GDM1 (cell line): ENCODE measurements at regions not wholly inside any gene's neighbourhood (a gene's known extent, or its start where the extent isn't known, plus 50 kb on each side); places are given as distances from the start of the nearest gene placed in this dataset.
A peak's percentile ranks its signal among the peaks of the same experiment; 100 is the strongest.
"Not testable (repeated sequence)": the region's sequence is repeated elsewhere in the genome, so short reads cannot be mapped to it uniquely, and the experiment has no call there.

Experiments used
- DNase-seq: peaks from one replicate; lab custom pipeline; 2025; lab: John Stamatoyannopoulos, UW

- DNase-seq = no peak
Measured at GRCh38 chr4:77220828-77221613, 64.0 kb downstream of the CCNG2 start.

- DNase-seq = no peak
Measured at GRCh38 chr4:77225022-77225421, 68.0 kb downstream of the CCNG2 start.

- DNase-seq = no peak
Measured at GRCh38 chr4:77226939-77227705, 70.1 kb downstream of the CCNG2 start.

GRCh38 chr4:77229433-77229832 lies 72.4 kb downstream of the CCNG2 start:
- no peak for DNase-seq

- no peak for DNase-seq
Measured at GRCh38 chr4:77232653-77233052, 75.6 kb downstream of the CCNG2 start.

- DNase-seq = no peak
Measured at GRCh38 chr4:77235289-77235854, 78.4 kb downstream of the CCNG2 start.

GRCh38 chr4:77236806-77237205 lies 79.8 kb downstream of the CCNG2 start:
- DNase-seq = no peak

GRCh38 chr4:77240469-77241066 lies 83.6 kb downstream of the CCNG2 start:
- peak; percentile 56 for DNase-seq

GRCh38 chr4:77248805-77249204 lies 91.8 kb downstream of the CCNG2 start:
- DNase-seq = no peak

- DNase-seq = no peak
Measured at GRCh38 chr4:77251751-77252150, 94.7 kb downstream of the CCNG2 start.

- no peak for DNase-seq
Measured at GRCh38 chr4:77263247-77263646, 106.2 kb downstream of the CCNG2 start.

- not testable (repeated sequence) for DNase-seq
Measured at GRCh38 chr4:77263976-77264375, 107.0 kb downstream of the CCNG2 start.

GRCh38 chr4:77264826-77265225 lies 107.8 kb downstream of the CCNG2 start:
- no peak for DNase-seq

GRCh38 chr4:77268108-77268507 lies 111.1 kb downstream of the CCNG2 start:
- DNase-seq = no peak

GRCh38 chr4:77269505-77269904 lies 112.5 kb downstream of the CCNG2 start:
- DNase-seq = no peak

- no peak for DNase-seq
Measured at GRCh38 chr4:77273412-77273811, 116.4 kb downstream of the CCNG2 start.

GRCh38 chr4:77279114-77279513 lies 122.1 kb downstream of the CCNG2 start:
- DNase-seq = not testable (repeated sequence)

GRCh38 chr4:77282305-77282704 lies 125.3 kb downstream of the CCNG2 start:
- no peak for DNase-seq

GRCh38 chr4:77284036-77284435 lies 127.0 kb downstream of the CCNG2 start:
- DNase-seq = no peak

- no peak for DNase-seq
Measured at GRCh38 chr4:77286906-77287305, 129.9 kb downstream of the CCNG2 start.

GRCh38 chr4:77293426-77293825 lies 136.4 kb downstream of the CCNG2 start:
- no peak for DNase-seq

- not testable (repeated sequence) for DNase-seq
Measured at GRCh38 chr4:77300996-77301395, 144.0 kb downstream of the CCNG2 start.

- no peak for DNase-seq
Measured at GRCh38 chr4:77305766-77306165, 148.8 kb downstream of the CCNG2 start.
